ENCODE measurements at regions not wholly inside any gene's neighbourhood (a gene's known extent, or its start where the extent isn't known, plus 50 kb on each side); places are given as distances from the start of the nearest gene placed in this dataset.

GRCh38 chr12:116368196-116369194 is 91.0 kb upstream of the MED13L start:
- H3K27me3 ChIP-seq (ENCODE audit: control insufficient read depth, extremely low read depth, insufficient read depth, low read length), result no peaks in the 10 kb centered on the region

GRCh38 chr12:116370004-116370404 is 92.5 kb upstream of the MED13L start:
- Histone ChIP-seq H3K9me3 (ENCODE audit: control insufficient read depth, low read depth, low read length) (no peaks in the 10 kb centered on the region), H3K4me3 (ENCODE audit: control insufficient read depth in 2 of 3, extremely low read depth in 1 of 3, insufficient read depth in 2 of 3, low read depth in 1 of 3, low read length in 3 of 3) (no peak overlapping the region), H2AFZ (ENCODE audit: control insufficient read depth, low read length) (no peak overlapping the region), H3K79me2 (ENCODE audit: control insufficient read depth, insufficient read depth, low read length) (no peaks in the 10 kb centered on the region), H3K27ac (ENCODE audit: control insufficient read depth, insufficient read depth, low read length) (no peak overlapping the region), H3K9me1 (ENCODE audit: control insufficient read depth, extremely low read depth, insufficient read depth, low read length) (no peaks in the 10 kb centered on the region), H4K20me1 (ENCODE audit: control insufficient read depth, extremely low read depth, insufficient read depth, low read length) (no peaks in the 10 kb centered on the region), H3K27me3 (ENCODE audit: control insufficient read depth, extremely low read depth, insufficient read depth, low read length) (no peaks in the 10 kb centered on the region), H3K9ac (ENCODE audit: control insufficient read depth, extremely low read depth, insufficient read depth, low read length) (no peak overlapping the region), H3K4me1 (ENCODE audit: control insufficient read depth, extremely low read depth, insufficient read depth, low read length) (no peaks in the 10 kb centered on the region), H3K4me2 (ENCODE audit: control insufficient read depth, extremely low read depth, insufficient read depth, low read depth, low read length) (no peak overlapping the region), H3K36me3 (ENCODE audit: control insufficient read depth in 2 of 2, extremely low read depth in 1 of 2, insufficient read depth in 2 of 2, low read length in 2 of 2) (no peaks in the 10 kb centered on the region)
- no peak for TF ChIP-seq CTCF (optimal IDR thresholded peaks at IDR 0.05 in 1 of 3, IDR thresholded peaks at IDR 0.05 in 1 of 3, conservative IDR thresholded peaks at IDR 0.05 in 1 of 3; ENCODE audit: extremely low read depth in 1 of 3, insufficient read depth in 2 of 3, low read length in 3 of 3)
- TF ChIP-seq EZH2 (IDR thresholded peaks at IDR 0.05; ENCODE audit: low read length), result no peak
- no peak for FAIRE-seq
- DNase-seq (ENCODE audit: low read depth, low spot score), result no peak
- dilution Hi-C loops (cut with MboI; ENCODE audit: extremely low pct_ligation_motif_present, low sequenced_read_pairs), result no loop called here

More at GRCh38 chr12:116368196-116369194, 91.0 kb upstream of the MED13L start:
- Histone ChIP-seq H3K27ac (ENCODE audit: control insufficient read depth, insufficient read depth, low read length) (no peak overlapping the region), H3K4me1 (ENCODE audit: control insufficient read depth, extremely low read depth, insufficient read depth, low read length) (no peaks in the 10 kb centered on the region), H4K20me1 (ENCODE audit: control insufficient read depth, extremely low read depth, insufficient read depth, low read length) (no peaks in the 10 kb centered on the region), H3K4me2 (ENCODE audit: control insufficient read depth, extremely low read depth, insufficient read depth, low read depth, low read length) (no peak overlapping the region), H3K9me1 (ENCODE audit: control insufficient read depth, extremely low read depth, insufficient read depth, low read length) (no peaks in the 10 kb centered on the region), H3K79me2 (ENCODE audit: control insufficient read depth, insufficient read depth, low read length) (no peaks in the 10 kb centered on the region), H2AFZ (ENCODE audit: control insufficient read depth, low read length) (no peak overlapping the region), H3K4me3 (ENCODE audit: control insufficient read depth in 2 of 3, extremely low read depth in 1 of 3, insufficient read depth in 2 of 3, low read depth in 1 of 3, low read length in 3 of 3) (no peak overlapping the region), H3K36me3 (ENCODE audit: control insufficient read depth in 2 of 2, extremely low read depth in 1 of 2, insufficient read depth in 2 of 2, low read length in 2 of 2) (no peaks in the 10 kb centered on the region), H3K9ac (ENCODE audit: control insufficient read depth, extremely low read depth, insufficient read depth, low read length) (no peak overlapping the region), H3K9me3 (ENCODE audit: control insufficient read depth, low read depth, low read length) (no peaks in the 10 kb centered on the region)
- FAIRE-seq (no peak), DNase-seq (ENCODE audit: low read depth, low spot score) (no peak)
- dilution Hi-C loops (cut with MboI; ENCODE audit: extremely low pct_ligation_motif_present, low sequenced_read_pairs), result no loop called here
- TF ChIP-seq EZH2 (IDR thresholded peaks at IDR 0.05; ENCODE audit: low read length) (no peak), CTCF (optimal IDR thresholded peaks at IDR 0.05 in 1 of 3, IDR thresholded peaks at IDR 0.05 in 1 of 3, conservative IDR thresholded peaks at IDR 0.05 in 1 of 3; ENCODE audit: extremely low read depth in 1 of 3, insufficient read depth in 2 of 3, low read length in 3 of 3) (no peak)
